ENCODE measurements at regions not wholly inside any gene's neighbourhood (a gene's known extent, or its start where the extent isn't known, plus 50 kb on each side); places are given as distances from the start of the nearest gene placed in this dataset.

- ChIA-PET CTCF (interaction anchor here (0.5 to 1.2 kb wide), 6 partner anchors 9 to 1690 kb away, joined by 3 to 5 read pairs (median 3); no protein-coding TSS in a partner anchor), POLR2A (no interaction called here)
- Mint-ChIP-seq H3K4me1 (ENCODE audit: insufficient read depth, unreplicated experiment) (no peaks in the 10 kb centered on the region), H3K4me3 (ENCODE audit: unreplicated experiment) (no peak overlapping the region), H3K36me3 (ENCODE audit: insufficient read depth, unreplicated experiment) (no peaks in the 10 kb centered on the region), H3K9me3 (ENCODE audit: unreplicated experiment) (peaks cover 7% of the 10 kb centered on the region), H3K27me3 (ENCODE audit: insufficient read depth, unreplicated experiment) (no peaks in the 10 kb centered on the region), H3K27ac (ENCODE audit: low read depth, unreplicated experiment) (no peak overlapping the region)
- intact Hi-C loops (cut with micrococcal nuclease): loop anchor here (2.0 kb wide), 1 partner anchor 348 kb away; no protein-coding TSS in a partner anchor
- TF ChIP-seq CTCF (IDR thresholded peaks at IDR 0.05; ENCODE audit: unreplicated experiment): no peak
- peak; percentile 24 for DNase-seq (ENCODE audit: unreplicated experiment)
- BruUV-seq (replicated peaks): no TSS peak
These were observed 568.5 kb upstream of the B3GALT2 start for GRCh38 chr1:193754732-193755427.

- no peaks in the 10 kb centered on the region for H3K27me3 Mint-ChIP-seq (ENCODE audit: insufficient read depth, unreplicated experiment)
- intact Hi-C loops (cut with micrococcal nuclease): loop anchor here (2.0 kb wide), 1 partner anchor 347 kb away; no protein-coding TSS in a partner anchor
These were observed 567.7 kb upstream of the B3GALT2 start for GRCh38 chr1:193754151-193754550.

GRCh38 chr1:193753038-193753756 is 566.8 kb upstream of the B3GALT2 start:
- CTCF ChIA-PET: no interaction called here
- Mint-ChIP-seq H3K27me3 (ENCODE audit: insufficient read depth, unreplicated experiment) (no peaks in the 10 kb centered on the region), H3K4me1 (ENCODE audit: insufficient read depth, unreplicated experiment) (no peaks in the 10 kb centered on the region), H3K27ac (ENCODE audit: low read depth, unreplicated experiment) (no peak overlapping the region), H3K36me3 (ENCODE audit: insufficient read depth, unreplicated experiment) (no peaks in the 10 kb centered on the region), H3K9me3 (ENCODE audit: unreplicated experiment) (peaks cover 7% of the 10 kb centered on the region), H3K4me3 (ENCODE audit: unreplicated experiment) (no peak overlapping the region)
- no peak for TF ChIP-seq CTCF (IDR thresholded peaks at IDR 0.05; ENCODE audit: unreplicated experiment)
- POLR2A ChIA-PET: interaction anchor here (0.6 kb wide), 1 partner anchor 21 kb away, joined by 3 read pairs; no protein-coding TSS in a partner anchor
- intact Hi-C loops (cut with micrococcal nuclease): no loop called here
- no peak for DNase-seq (ENCODE audit: unreplicated experiment)
- BruUV-seq (replicated peaks): no TSS peak

More at GRCh38 chr1:193754151-193754550, 567.7 kb upstream of the B3GALT2 start:
- CTCF ChIA-PET: interaction anchor here (1.2 kb wide), 1 partner anchor 8 kb away, joined by 3 read pairs; no protein-coding TSS in a partner anchor
- no peak for TF ChIP-seq CTCF (IDR thresholded peaks at IDR 0.05; ENCODE audit: unreplicated experiment)
- H3K36me3 Mint-ChIP-seq (ENCODE audit: insufficient read depth, unreplicated experiment): no peaks in the 10 kb centered on the region
- H3K4me1 Mint-ChIP-seq (ENCODE audit: insufficient read depth, unreplicated experiment): no peaks in the 10 kb centered on the region
- no peak overlapping the region for H3K27ac Mint-ChIP-seq (ENCODE audit: low read depth, unreplicated experiment)
- no peak for DNase-seq (ENCODE audit: unreplicated experiment)
- POLR2A ChIA-PET: no interaction called here
- H3K4me3 Mint-ChIP-seq (ENCODE audit: unreplicated experiment): no peak overlapping the region
- H3K9me3 Mint-ChIP-seq (ENCODE audit: unreplicated experiment): peaks cover 7% of the 10 kb centered on the region
- no TSS peak for BruUV-seq (replicated peaks)

GRCh38 chr1:193749868-193750267 is 563.5 kb upstream of the B3GALT2 start:
- BruUV-seq (replicated peaks): no TSS peak
- Mint-ChIP-seq H3K27me3 (ENCODE audit: insufficient read depth, unreplicated experiment) (no peaks in the 10 kb centered on the region), H3K4me1 (ENCODE audit: insufficient read depth, unreplicated experiment) (peaks cover 6% of the 10 kb centered on the region), H3K9me3 (ENCODE audit: unreplicated experiment) (no peaks in the 10 kb centered on the region), H3K27ac (ENCODE audit: low read depth, unreplicated experiment) (no peak overlapping the region), H3K4me3 (ENCODE audit: unreplicated experiment) (no peak overlapping the region), H3K36me3 (ENCODE audit: insufficient read depth, unreplicated experiment) (no peaks in the 10 kb centered on the region)
- no peak for TF ChIP-seq CTCF (IDR thresholded peaks at IDR 0.05; ENCODE audit: unreplicated experiment)
- DNase-seq (ENCODE audit: unreplicated experiment): no peak
- ChIA-PET CTCF (no interaction called here), POLR2A (no interaction called here)
- intact Hi-C loops (cut with micrococcal nuclease): no loop called here
